ENCODE measurements at regions not wholly inside any gene's neighbourhood (a gene's known extent, or its start where the extent isn't known, plus 50 kb on each side); places are given as distances from the start of the nearest gene placed in this dataset.

DNA sequence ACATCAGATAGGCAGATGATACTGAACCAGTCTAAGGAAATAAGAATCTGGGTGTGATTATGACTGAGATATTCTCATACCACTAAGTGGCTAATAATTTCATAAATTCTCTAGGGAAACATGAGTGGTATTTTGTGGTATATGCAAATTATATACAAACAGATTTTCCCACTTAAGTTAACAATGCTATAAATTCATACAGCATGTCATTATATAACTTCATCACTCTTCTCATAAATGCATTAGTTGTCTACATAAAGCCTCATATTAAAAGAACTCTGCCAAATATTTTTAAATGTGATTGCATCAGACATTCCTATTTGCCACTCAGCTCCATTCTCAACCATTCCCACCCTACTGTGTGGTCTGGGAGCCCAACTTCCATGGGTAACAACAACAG, 226.5 kb downstream of the TLE1 start:
- ChIA-PET CTCF (no interaction called here), POLR2A (no interaction called here)
- ATAC-seq (no peak), DNase-seq (ENCODE audit: low read depth, low spot score) (no peak)
- in situ Hi-C loops (cut with HindIII; ENCODE audit: low pct_unique_long_range_greater_than_20kb, low sequenced_read_pairs) (no loop called here), intact Hi-C loops (cut with micrococcal nuclease; ENCODE audit: unreplicated experiment) (no loop called here)
- H3K4me1 ChIP-seq (ENCODE audit: control insufficient read depth, insufficient read depth, low read length) = no peaks in the 10 kb centered on the region
- no peak overlapping the region for H3K27ac ChIP-seq (ENCODE audit: low read length)
- BruUV-seq (replicated peaks) = no TSS peak
- no peak overlapping the region for H3K4me3 ChIP-seq (ENCODE audit: low read depth in 2 of 2, low read length in 2 of 2)
- no peaks in the 10 kb centered on the region for H3K27me3 ChIP-seq (ENCODE audit: control insufficient read depth, insufficient read depth, low read length)
- no peaks in the 10 kb centered on the region for H3K36me3 ChIP-seq (ENCODE audit: control insufficient read depth, insufficient read depth, low read length)
- no peaks in the 10 kb centered on the region for H3K9me3 ChIP-seq (ENCODE audit: control insufficient read depth, insufficient read depth, low read depth, low read length)
- TF ChIP-seq SIN3A (IDR thresholded peaks at IDR 0.05; ENCODE audit: borderline replicate concordance, insufficient read depth, low read depth, low read length) (no peak), POLR2AphosphoS5 (IDR thresholded peaks at IDR 0.05; ENCODE audit: low read depth, low read length) (no peak), TCF7L2 (IDR thresholded peaks at IDR 0.05; ENCODE audit: low read depth, low read length) (no peak)
- TF ChIP-seq, protein P1, sequence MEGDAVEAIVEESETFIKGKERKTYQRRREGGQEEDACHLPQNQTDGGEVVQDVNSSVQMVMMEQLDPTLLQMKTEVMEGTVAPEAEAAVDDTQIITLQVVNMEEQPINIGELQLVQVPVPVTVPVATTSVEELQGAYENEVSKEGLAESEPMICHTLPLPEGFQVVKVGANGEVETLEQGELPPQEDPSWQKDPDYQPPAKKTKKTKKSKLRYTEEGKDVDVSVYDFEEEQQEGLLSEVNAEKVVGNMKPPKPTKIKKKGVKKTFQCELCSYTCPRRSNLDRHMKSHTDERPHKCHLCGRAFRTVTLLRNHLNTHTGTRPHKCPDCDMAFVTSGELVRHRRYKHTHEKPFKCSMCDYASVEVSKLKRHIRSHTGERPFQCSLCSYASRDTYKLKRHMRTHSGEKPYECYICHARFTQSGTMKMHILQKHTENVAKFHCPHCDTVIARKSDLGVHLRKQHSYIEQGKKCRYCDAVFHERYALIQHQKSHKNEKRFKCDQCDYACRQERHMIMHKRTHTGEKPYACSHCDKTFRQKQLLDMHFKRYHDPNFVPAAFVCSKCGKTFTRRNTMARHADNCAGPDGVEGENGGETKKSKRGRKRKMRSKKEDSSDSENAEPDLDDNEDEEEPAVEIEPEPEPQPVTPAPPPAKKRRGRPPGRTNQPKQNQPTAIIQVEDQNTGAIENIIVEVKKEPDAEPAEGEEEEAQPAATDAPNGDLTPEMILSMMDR (IDR thresholded peaks at IDR 0.05) = no peak
- TF ChIP-seq, protein P2, sequence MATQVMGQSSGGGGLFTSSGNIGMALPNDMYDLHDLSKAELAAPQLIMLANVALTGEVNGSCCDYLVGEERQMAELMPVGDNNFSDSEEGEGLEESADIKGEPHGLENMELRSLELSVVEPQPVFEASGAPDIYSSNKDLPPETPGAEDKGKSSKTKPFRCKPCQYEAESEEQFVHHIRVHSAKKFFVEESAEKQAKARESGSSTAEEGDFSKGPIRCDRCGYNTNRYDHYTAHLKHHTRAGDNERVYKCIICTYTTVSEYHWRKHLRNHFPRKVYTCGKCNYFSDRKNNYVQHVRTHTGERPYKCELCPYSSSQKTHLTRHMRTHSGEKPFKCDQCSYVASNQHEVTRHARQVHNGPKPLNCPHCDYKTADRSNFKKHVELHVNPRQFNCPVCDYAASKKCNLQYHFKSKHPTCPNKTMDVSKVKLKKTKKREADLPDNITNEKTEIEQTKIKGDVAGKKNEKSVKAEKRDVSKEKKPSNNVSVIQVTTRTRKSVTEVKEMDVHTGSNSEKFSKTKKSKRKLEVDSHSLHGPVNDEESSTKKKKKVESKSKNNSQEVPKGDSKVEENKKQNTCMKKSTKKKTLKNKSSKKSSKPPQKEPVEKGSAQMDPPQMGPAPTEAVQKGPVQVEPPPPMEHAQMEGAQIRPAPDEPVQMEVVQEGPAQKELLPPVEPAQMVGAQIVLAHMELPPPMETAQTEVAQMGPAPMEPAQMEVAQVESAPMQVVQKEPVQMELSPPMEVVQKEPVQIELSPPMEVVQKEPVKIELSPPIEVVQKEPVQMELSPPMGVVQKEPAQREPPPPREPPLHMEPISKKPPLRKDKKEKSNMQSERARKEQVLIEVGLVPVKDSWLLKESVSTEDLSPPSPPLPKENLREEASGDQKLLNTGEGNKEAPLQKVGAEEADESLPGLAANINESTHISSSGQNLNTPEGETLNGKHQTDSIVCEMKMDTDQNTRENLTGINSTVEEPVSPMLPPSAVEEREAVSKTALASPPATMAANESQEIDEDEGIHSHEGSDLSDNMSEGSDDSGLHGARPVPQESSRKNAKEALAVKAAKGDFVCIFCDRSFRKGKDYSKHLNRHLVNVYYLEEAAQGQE (IDR thresholded peaks at IDR 0.05; ENCODE audit: insufficient read depth in 1 of 2, low read depth in 2 of 2, low read length in 1 of 2) = no peak

DNA sequence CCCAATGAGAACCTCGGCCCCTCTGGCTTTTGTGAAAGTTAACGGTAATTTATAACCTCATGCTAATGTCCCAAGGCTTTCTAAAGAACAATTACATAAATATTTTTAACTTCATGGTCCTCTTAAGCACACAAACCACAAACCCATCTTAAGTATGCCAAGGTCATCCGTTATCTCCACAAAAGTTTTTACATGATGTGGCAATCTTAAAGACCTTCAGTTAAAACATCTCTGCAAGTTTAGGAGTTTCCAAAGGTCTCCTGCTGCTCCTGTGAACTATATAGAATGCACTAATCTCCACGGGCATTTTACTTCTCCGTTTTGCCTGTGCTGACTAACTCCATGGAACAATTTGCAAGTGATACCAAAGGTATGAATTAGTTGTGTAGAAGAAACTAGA, 228.2 kb downstream of the TLE1 start:
- TF ChIP-seq, protein P2 (IDR thresholded peaks at IDR 0.05; ENCODE audit: insufficient read depth in 1 of 2, low read depth in 2 of 2, low read length in 1 of 2) = no peak
- no peak for TF ChIP-seq POLR2AphosphoS5 (IDR thresholded peaks at IDR 0.05; ENCODE audit: low read depth, low read length)
- no peak for TF ChIP-seq SIN3A (IDR thresholded peaks at IDR 0.05; ENCODE audit: borderline replicate concordance, insufficient read depth, low read depth, low read length)
- TF ChIP-seq, protein P1 (IDR thresholded peaks at IDR 0.05) = no peak
- no peak for TF ChIP-seq TCF7L2 (IDR thresholded peaks at IDR 0.05; ENCODE audit: low read depth, low read length)
- ATAC-seq (no peak), DNase-seq (ENCODE audit: low read depth, low spot score) (no peak)
- no peaks in the 10 kb centered on the region for H3K27me3 ChIP-seq (ENCODE audit: control insufficient read depth, insufficient read depth, low read length)
- POLR2A ChIA-PET = no interaction called here
- no peaks in the 10 kb centered on the region for H3K9me3 ChIP-seq (ENCODE audit: control insufficient read depth, insufficient read depth, low read depth, low read length)
- CTCF ChIA-PET = no interaction called here
- H3K27ac ChIP-seq (ENCODE audit: low read length) = no peak overlapping the region
- no peaks in the 10 kb centered on the region for H3K36me3 ChIP-seq (ENCODE audit: control insufficient read depth, insufficient read depth, low read length)
- intact Hi-C loops (cut with micrococcal nuclease; ENCODE audit: unreplicated experiment) = no loop called here
- in situ Hi-C loops (cut with HindIII; ENCODE audit: low pct_unique_long_range_greater_than_20kb, low sequenced_read_pairs) = no loop called here
- no peaks in the 10 kb centered on the region for H3K4me1 ChIP-seq (ENCODE audit: control insufficient read depth, insufficient read depth, low read length)
- no peak overlapping the region for H3K4me3 ChIP-seq (ENCODE audit: low read depth in 2 of 2, low read length in 2 of 2)
- BruUV-seq (replicated peaks) = no TSS peak

Measured in Panc1 (cell line).